Femur (tissue), 1 donor: ENCODE measurements at regions not wholly inside any gene's neighbourhood (a gene's known extent, or its start where the extent isn't known, plus 50 kb on each side); places are given as distances from the start of the nearest gene placed in this dataset.
A peak's percentile ranks its signal among the peaks of the same experiment; 100 is the strongest.
"Not testable (repeated sequence)": the region's sequence is repeated elsewhere in the genome, so short reads cannot be mapped to it uniquely, and the experiment has no call there.

Experiments used
- DNase-seq: peaks from one replicate; pipeline ENCODE4 v3.0.0-alpha.2; 2017

- no peak for DNase-seq
Measured at GRCh38 chr17:34472363-34472762, 107.0 kb upstream of the TMEM132E start.

GRCh38 chr17:34471278-34471677 lies 108.1 kb upstream of the TMEM132E start:
- DNase-seq, result not testable (repeated sequence)

- no peak for DNase-seq
Measured at GRCh38 chr17:34465789-34466188, 102.8 kb upstream of the CCL1 start.

GRCh38 chr17:34464812-34465211 lies 101.8 kb upstream of the CCL1 start:
- no peak for DNase-seq

- no peak for DNase-seq
Measured at GRCh38 chr17:34458266-34458665, 95.2 kb upstream of the CCL1 start.

- DNase-seq, result no peak
Measured at GRCh38 chr17:34456121-34456520, 93.1 kb upstream of the CCL1 start.

GRCh38 chr17:34452769-34453168 lies 89.7 kb upstream of the CCL1 start:
- no peak for DNase-seq

GRCh38 chr17:34451313-34451712 lies 88.3 kb upstream of the CCL1 start:
- no peak for DNase-seq

- no peak for DNase-seq
Measured at GRCh38 chr17:34447406-34447805, 84.4 kb upstream of the CCL1 start.

GRCh38 chr17:34445101-34445500 lies 82.1 kb upstream of the CCL1 start:
- DNase-seq, result no peak

GRCh38 chr17:34443619-34444469 lies 80.8 kb upstream of the CCL1 start:
- DNase-seq, result no peak

- no peak for DNase-seq
Measured at GRCh38 chr17:34442387-34443111, 79.5 kb upstream of the CCL1 start.

- no peak for DNase-seq
Measured at GRCh38 chr17:34437188-34437587, 74.2 kb upstream of the CCL1 start.

- DNase-seq, result no peak
Measured at GRCh38 chr17:34436607-34437006, 73.6 kb upstream of the CCL1 start.

GRCh38 chr17:34435182-34435928 lies 72.3 kb upstream of the CCL1 start:
- DNase-seq, result no peak

- DNase-seq, result no peak
Measured at GRCh38 chr17:34434052-34434451, 71.0 kb upstream of the CCL1 start.

GRCh38 chr17:34424814-34425491 lies 61.9 kb upstream of the CCL1 start:
- no peak for DNase-seq

GRCh38 chr17:34423978-34424813 lies 61.2 kb upstream of the CCL1 start:
- DNase-seq, result no peak

- not testable (repeated sequence) for DNase-seq
Measured at GRCh38 chr17:34423315-34423714, 60.3 kb upstream of the CCL1 start.

- DNase-seq, result no peak
Measured at GRCh38 chr17:34420900-34421299, 57.9 kb upstream of the CCL1 start.

GRCh38 chr17:34420254-34420766 lies 57.3 kb upstream of the CCL1 start:
- peak; percentile 70 for DNase-seq

- no peak for DNase-seq
Measured at GRCh38 chr17:34416116-34416515, 53.1 kb upstream of the CCL1 start.
